CD4-positive, alpha-beta memory T cell (primary cell): ENCODE measurements at regions not wholly inside any gene's neighbourhood (a gene's known extent, or its start where the extent isn't known, plus 50 kb on each side); places are given as distances from the start of the nearest gene placed in this dataset.

Experiments used
- CTCF ChIA-PET: fragments of 350-600 bp; sonication (Branson Sonifier 250); formaldehyde crosslinking; loops from one replicate; lab custom pipeline; 2021; ENCODE audit warnings: inconsistent platforms; ENCODE audit not compliant: partially characterized antibody; lab: Charles Lee
- POLR2A ChIA-PET: fragments of 350-600 bp; sonication (Branson Sonifier 250); formaldehyde crosslinking; loops from one replicate; lab custom pipeline; 2021; ENCODE audit not compliant: partially characterized antibody; lab: Charles Lee
- DNase-seq, 5 donors: peaks; one replicate each; pipeline versions ENCODE4 v3.0.0 to v3.0.0-alpha.2; 2020 to 2022; ENCODE audit warnings: mixed read lengths in 1 of 5
- H3K27ac ChIP-seq: one replicate; pipeline ENCODE4 v1.7.0; 2013; ENCODE audit warnings: low read depth, low read length
- H3K27me3 ChIP-seq: 2 replicates; pipeline ENCODE4 v1.7.0; 2013; ENCODE audit warnings: mild to moderate bottlenecking, low read length, moderate library complexity; ENCODE audit not compliant: insufficient read depth
- H3K36me3 ChIP-seq: 2 replicates; pipeline ENCODE4 v1.7.0; 2013; ENCODE audit warnings: mild to moderate bottlenecking, low read length, moderate library complexity; ENCODE audit not compliant: insufficient read depth
- H3K4me1 ChIP-seq: 2 replicates; pipeline ENCODE4 v1.7.0; 2013; ENCODE audit warnings: mild to moderate bottlenecking, low read length, moderate library complexity; ENCODE audit not compliant: insufficient read depth
- H3K4me3 ChIP-seq, 2 donors: one replicate each; pipeline ENCODE4 v1.7.0; 2013; ENCODE audit warnings: low read length in 2 of 2, mild to moderate bottlenecking in 1 of 2
- H3K9me3 ChIP-seq, 2 donors: one replicate each; pipeline ENCODE4 v1.7.0; 2013; ENCODE audit warnings: low read length in 2 of 2, control low read depth in 1 of 2; ENCODE audit not compliant: control insufficient read depth in 1 of 2
- H3K27ac Mint-ChIP-seq, 7 donors: one replicate each; pipeline ENCODE4 v1.8.0; 2020 to 2021; ENCODE audit warnings: mixed read lengths in 7 of 7, mild to moderate bottlenecking in 6 of 7, inconsistent platforms in 3 of 7, moderate library complexity in 3 of 7
- H3K27me3 Mint-ChIP-seq, 2 donors: one replicate each; pipeline ENCODE4 v1.8.0; 2020 to 2021; ENCODE audit warnings: mixed read lengths in 2 of 2
- H3K36me3 Mint-ChIP-seq, 2 donors: one replicate each; pipeline ENCODE4 v1.8.0; 2020 to 2021; ENCODE audit warnings: mixed read lengths in 2 of 2, inconsistent platforms in 1 of 2, mild to moderate bottlenecking in 1 of 2
- H3K4me1 Mint-ChIP-seq, 4 donors: one replicate each; pipeline ENCODE4 v1.8.0; 2020 to 2021; ENCODE audit warnings: mixed read lengths in 4 of 4, mild to moderate bottlenecking in 1 of 4
- H3K4me3 Mint-ChIP-seq, 8 donors: one replicate each; pipeline ENCODE4 v1.8.0; 2020 to 2021; ENCODE audit warnings: mixed read lengths in 8 of 8, mild to moderate bottlenecking in 7 of 8, moderate library complexity in 6 of 8, inconsistent platforms in 3 of 8
- H3K9me3 Mint-ChIP-seq, 8 donors: one replicate each; pipeline ENCODE4 v1.8.0; 2020 to 2021; ENCODE audit warnings: mixed read lengths in 8 of 8, mild to moderate bottlenecking in 5 of 8, inconsistent platforms in 3 of 8, moderate library complexity in 1 of 8
- intact Hi-C: fragments of 100-400 bp; cut with micrococcal nuclease; formaldehyde crosslinking; loops from one replicate; pipeline ENCODE4 v1.15.1; 2023

GRCh38 chr10:52440612-52441285, 126.7 kb downstream of the DKK1 start:
- intact Hi-C loops, result no loop called here
- peaks cover 0 to 13% (median 2%) of the 10 kb centered on the region in 8 donors for H3K9me3 Mint-ChIP-seq
- H3K27me3 Mint-ChIP-seq, result no peaks in the 10 kb centered on the region
- no peaks in the 10 kb centered on the region for H3K27me3 ChIP-seq
- no peaks in the 10 kb centered on the region for H3K4me1 Mint-ChIP-seq
- no peaks in the 10 kb centered on the region for H3K9me3 ChIP-seq
- H3K4me3 Mint-ChIP-seq, result no peak overlapping the region
- H3K4me3 ChIP-seq, result no peak overlapping the region
- no peaks in the 10 kb centered on the region for H3K4me1 ChIP-seq
- no peaks in the 10 kb centered on the region for H3K36me3 ChIP-seq
- no peaks in the 10 kb centered on the region for H3K36me3 Mint-ChIP-seq
- no peak overlapping the region for H3K27ac ChIP-seq
- no peak for DNase-seq
- CTCF ChIA-PET, result no interaction called here
- H3K27ac Mint-ChIP-seq, result no peak overlapping the region
- POLR2A ChIA-PET, result no interaction called here

- no peaks in the 10 kb centered on the region for H3K27me3 Mint-ChIP-seq
- Histone ChIP-seq H3K27me3 (no peaks in the 10 kb centered on the region), H3K4me1 (no peaks in the 10 kb centered on the region), H3K9me3 (no peaks in the 10 kb centered on the region), H3K4me3 (no peak overlapping the region), H3K27ac (no peak overlapping the region), H3K36me3 (no peaks in the 10 kb centered on the region)
- intact Hi-C loops, result no loop called here
- no peak for DNase-seq
- H3K36me3 Mint-ChIP-seq, result no peaks in the 10 kb centered on the region
- no peak overlapping the region for H3K4me3 Mint-ChIP-seq
- ChIA-PET POLR2A (no interaction called here), CTCF (no interaction called here)
- H3K4me1 Mint-ChIP-seq, result no peaks in the 10 kb centered on the region
- no peak overlapping the region for H3K27ac Mint-ChIP-seq
- peaks cover 0 to 12% (median under 1%) of the 10 kb centered on the region in 8 donors for H3K9me3 Mint-ChIP-seq
Measured at GRCh38 chr10:52442576-52442975, 128.5 kb downstream of the DKK1 start.

- intact Hi-C loops, result no loop called here
- no peaks in the 10 kb centered on the region for H3K27me3 ChIP-seq
- no peak for DNase-seq
- no peaks in the 10 kb centered on the region for H3K4me1 Mint-ChIP-seq
- H3K4me3 ChIP-seq, result no peak overlapping the region
- H3K27ac ChIP-seq, result no peak overlapping the region
- ChIA-PET POLR2A (no interaction called here), CTCF (no interaction called here)
- H3K27ac Mint-ChIP-seq, result no peak overlapping the region
- H3K27me3 Mint-ChIP-seq, result no peaks in the 10 kb centered on the region
- no peaks in the 10 kb centered on the region for H3K9me3 ChIP-seq
- H3K36me3 ChIP-seq, result no peaks in the 10 kb centered on the region
- H3K9me3 Mint-ChIP-seq, result peaks cover 0 to 10% (median 0%) of the 10 kb centered on the region in 8 donors
- H3K4me1 ChIP-seq, result no peaks in the 10 kb centered on the region
- H3K4me3 Mint-ChIP-seq, result no peak overlapping the region
- H3K36me3 Mint-ChIP-seq, result no peaks in the 10 kb centered on the region
Measured at GRCh38 chr10:52443419-52444388, 129.6 kb downstream of the DKK1 start.

GRCh38 chr10:52446391-52446790, 132.3 kb downstream of the DKK1 start:
- Mint-ChIP-seq H3K4me3 (no peak overlapping the region), H3K9me3 (peaks cover 0 to 6% (median 1%) of the 10 kb centered on the region in 8 donors), H3K27me3 (no peaks in the 10 kb centered on the region), H3K4me1 (no peaks in the 10 kb centered on the region), H3K27ac (no peak overlapping the region), H3K36me3 (no peaks in the 10 kb centered on the region)
- CTCF ChIA-PET, result no interaction called here
- H3K36me3 ChIP-seq, result no peaks in the 10 kb centered on the region
- no peak overlapping the region for H3K27ac ChIP-seq
- H3K9me3 ChIP-seq, result no peaks in the 10 kb centered on the region
- POLR2A ChIA-PET, result no interaction called here
- no peaks in the 10 kb centered on the region for H3K27me3 ChIP-seq
- no peak for DNase-seq
- H3K4me1 ChIP-seq, result no peaks in the 10 kb centered on the region
- intact Hi-C loops, result no loop called here
- H3K4me3 ChIP-seq, result no peak overlapping the region

GRCh38 chr10:52447931-52448353, 133.9 kb downstream of the DKK1 start:
- DNase-seq, result no peak
- H3K9me3 ChIP-seq, result no peaks in the 10 kb centered on the region
- Mint-ChIP-seq H3K4me1 (no peaks in the 10 kb centered on the region), H3K27ac (no peak overlapping the region), H3K36me3 (no peaks in the 10 kb centered on the region), H3K27me3 (no peaks in the 10 kb centered on the region), H3K9me3 (peaks cover 0 to 8% (median 3%) of the 10 kb centered on the region in 8 donors), H3K4me3 (no peak overlapping the region)
- H3K36me3 ChIP-seq, result no peaks in the 10 kb centered on the region
- ChIA-PET POLR2A (no interaction called here), CTCF (no interaction called here)
- intact Hi-C loops, result no loop called here
- H3K4me3 ChIP-seq, result no peak overlapping the region
- H3K27me3 ChIP-seq, result no peaks in the 10 kb centered on the region
- H3K4me1 ChIP-seq, result no peaks in the 10 kb centered on the region
- H3K27ac ChIP-seq, result no peak overlapping the region

- Mint-ChIP-seq H3K9me3 (peaks cover 0 to 4% (median under 1%) of the 10 kb centered on the region in 8 donors), H3K27ac (no peak overlapping the region), H3K27me3 (no peaks in the 10 kb centered on the region), H3K4me1 (no peaks in the 10 kb centered on the region), H3K36me3 (no peaks in the 10 kb centered on the region), H3K4me3 (no peak overlapping the region)
- POLR2A ChIA-PET, result no interaction called here
- intact Hi-C loops, result no loop called here
- H3K4me1 ChIP-seq, result no peaks in the 10 kb centered on the region
- DNase-seq, result no peak
- no peaks in the 10 kb centered on the region for H3K27me3 ChIP-seq
- CTCF ChIA-PET, result no interaction called here
- H3K36me3 ChIP-seq, result no peaks in the 10 kb centered on the region
- H3K9me3 ChIP-seq, result no peaks in the 10 kb centered on the region
- no peak overlapping the region for H3K27ac ChIP-seq
- no peak overlapping the region for H3K4me3 ChIP-seq
Measured at GRCh38 chr10:52450762-52451291, 136.7 kb downstream of the DKK1 start.

GRCh38 chr10:52451817-52452216, 137.7 kb downstream of the DKK1 start:
- Histone ChIP-seq H3K27ac (no peak overlapping the region), H3K4me1 (no peaks in the 10 kb centered on the region), H3K9me3 (no peaks in the 10 kb centered on the region), H3K36me3 (no peaks in the 10 kb centered on the region), H3K27me3 (no peaks in the 10 kb centered on the region), H3K4me3 (no peak overlapping the region)
- intact Hi-C loops, result no loop called here
- Mint-ChIP-seq H3K9me3 (peaks cover 0 to 4% (median under 1%) of the 10 kb centered on the region in 8 donors), H3K36me3 (no peaks in the 10 kb centered on the region), H3K4me1 (no peaks in the 10 kb centered on the region), H3K27ac (no peak overlapping the region), H3K4me3 (no peak overlapping the region), H3K27me3 (no peaks in the 10 kb centered on the region)
- no peak for DNase-seq
- ChIA-PET CTCF (no interaction called here), POLR2A (no interaction called here)
